Jurkat, Clone E6-1 (cell line): ENCODE measurements at regions not wholly inside any gene's neighbourhood (a gene's known extent, or its start where the extent isn't known, plus 50 kb on each side); places are given as distances from the start of the nearest gene placed in this dataset.
"Not testable (repeated sequence)": the region's sequence is repeated elsewhere in the genome, so short reads cannot be mapped to it uniquely, and the experiment has no call there.

Source experiments
- DNase-seq: peaks from one replicate; pipeline ENCODE4 v3.0.0-alpha.2; 2011; ENCODE audit warnings: low read depth, low spot score
- H3K4me3 ChIP-seq: 2 replicates; pipeline ENCODE4 v1.5.1; 2011; ENCODE audit warnings: mild to moderate bottlenecking, low read length, control low read depth, moderate library complexity

DNA sequence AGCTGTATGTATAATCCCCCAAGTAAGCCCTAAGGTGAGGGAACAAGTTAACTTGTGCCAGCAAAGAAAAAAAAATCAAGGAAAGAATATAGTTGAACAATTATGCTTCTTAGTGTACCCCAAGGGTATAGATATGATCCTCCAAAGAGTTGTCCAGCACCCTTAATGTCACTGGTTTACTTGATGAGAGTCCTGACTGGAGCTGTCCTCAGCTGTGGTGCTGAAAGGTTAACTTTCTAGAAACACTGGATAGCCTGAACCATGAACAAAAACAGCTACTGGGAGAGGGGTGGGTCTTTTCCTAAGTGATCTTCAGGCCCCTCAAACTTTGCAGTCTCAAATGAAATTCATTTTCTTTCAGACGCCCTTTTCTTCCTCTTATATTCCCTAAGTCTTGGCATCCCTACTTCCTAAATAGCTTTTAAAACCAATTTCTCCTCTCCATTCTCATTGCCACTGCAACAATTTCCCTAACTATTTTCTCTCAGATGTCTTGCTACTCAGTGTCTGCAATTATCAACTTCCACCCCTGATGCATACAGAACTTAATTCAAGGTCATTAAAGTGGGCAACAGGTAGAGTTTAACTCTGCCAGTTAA, 83.5 kb upstream of the PROKR2 start:
- DNase-seq = peak; percentile 27
- H3K4me3 ChIP-seq = no peak overlapping the region

DNA sequence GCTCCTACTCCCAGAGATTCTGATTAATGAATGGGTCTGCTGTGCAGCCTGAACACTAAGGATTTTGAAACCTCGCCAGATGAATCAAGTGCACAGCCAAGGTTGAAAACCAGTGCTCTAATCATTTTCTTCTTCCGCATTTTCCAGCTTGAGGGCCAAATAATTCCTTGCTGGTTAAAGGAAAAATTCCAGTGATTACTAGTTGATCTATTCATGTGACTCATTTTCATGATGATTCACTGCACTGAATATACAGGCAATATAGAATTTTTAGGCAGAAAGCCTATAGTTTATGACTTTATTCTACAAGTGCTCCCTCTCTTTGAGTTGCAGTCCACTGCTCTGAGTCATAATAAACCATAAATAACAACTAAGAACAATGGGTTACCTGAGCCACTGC, 80.6 kb upstream of the PROKR2 start:
- no peak for DNase-seq
- no peak overlapping the region for H3K4me3 ChIP-seq

DNA sequence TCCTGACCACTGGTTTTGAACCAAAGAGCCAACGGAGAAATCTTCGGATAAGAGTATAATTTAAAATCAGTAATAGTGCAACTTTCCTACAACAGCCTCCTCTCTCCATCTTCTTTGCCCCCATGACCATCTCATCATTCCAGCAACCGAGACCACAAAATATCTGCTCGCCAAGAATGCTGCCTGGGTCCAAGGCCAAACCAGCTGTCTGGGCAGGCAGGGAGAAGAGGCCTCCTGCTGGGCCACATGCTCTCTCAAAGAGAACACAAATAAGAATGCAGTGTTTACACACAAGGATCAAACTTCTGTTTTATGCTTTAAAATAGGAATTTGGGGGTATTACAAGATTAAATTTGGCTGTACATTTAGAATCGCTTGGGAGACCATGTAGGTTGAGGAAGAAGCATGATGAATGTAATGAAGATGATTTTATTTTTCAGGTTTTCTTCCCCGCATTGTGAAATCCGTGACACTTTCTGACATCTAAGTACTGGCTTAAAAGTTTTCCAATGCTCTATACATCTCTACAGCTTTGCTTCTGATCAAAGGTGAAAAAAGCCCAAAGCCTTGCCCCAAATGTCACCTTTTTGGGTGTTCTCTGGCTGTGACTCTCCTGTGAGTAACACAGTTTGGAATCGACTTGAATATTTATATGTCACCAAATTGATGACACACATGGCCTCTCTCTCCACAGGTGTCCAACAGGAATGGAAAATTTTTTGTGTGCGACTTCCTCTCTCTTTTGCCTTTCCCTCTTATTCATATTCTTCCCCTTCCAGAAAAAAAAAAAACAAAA, 79.4 kb upstream of the PROKR2 start:
- no peak for DNase-seq
- no peak overlapping the region for H3K4me3 ChIP-seq

DNA sequence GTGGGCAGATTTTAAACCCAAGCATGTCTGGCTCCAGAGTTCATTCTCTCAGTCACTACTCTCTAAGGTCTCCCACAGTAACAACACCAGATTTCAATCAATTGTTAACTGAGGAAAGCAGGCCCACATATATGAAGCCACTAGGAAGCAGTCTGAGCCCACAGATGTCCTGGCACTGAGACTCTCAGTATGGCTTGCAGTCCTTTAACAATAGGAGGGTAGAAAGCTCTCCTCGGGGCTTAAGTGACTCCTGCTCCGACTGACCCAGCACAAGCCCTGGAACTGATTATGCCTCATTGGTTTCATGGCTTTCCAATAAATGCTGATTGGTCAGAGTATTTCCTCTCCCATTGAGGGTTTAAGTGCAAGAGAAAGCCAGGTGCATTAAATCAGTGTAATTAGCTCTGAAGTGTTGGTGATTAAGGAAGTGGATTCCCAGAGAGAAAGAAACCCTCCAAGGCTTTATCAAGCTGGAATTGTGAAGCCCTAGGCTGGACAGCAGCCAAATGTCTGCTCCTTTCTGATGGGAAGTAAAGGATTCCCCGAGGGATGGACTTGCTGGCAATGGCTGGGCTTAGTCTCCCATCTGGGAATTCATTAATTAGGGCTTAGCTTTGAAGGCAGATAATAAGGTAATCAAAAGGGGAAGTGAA, 76.6 kb upstream of the PROKR2 start:
- no peak for DNase-seq
- no peak overlapping the region for H3K4me3 ChIP-seq

DNA sequence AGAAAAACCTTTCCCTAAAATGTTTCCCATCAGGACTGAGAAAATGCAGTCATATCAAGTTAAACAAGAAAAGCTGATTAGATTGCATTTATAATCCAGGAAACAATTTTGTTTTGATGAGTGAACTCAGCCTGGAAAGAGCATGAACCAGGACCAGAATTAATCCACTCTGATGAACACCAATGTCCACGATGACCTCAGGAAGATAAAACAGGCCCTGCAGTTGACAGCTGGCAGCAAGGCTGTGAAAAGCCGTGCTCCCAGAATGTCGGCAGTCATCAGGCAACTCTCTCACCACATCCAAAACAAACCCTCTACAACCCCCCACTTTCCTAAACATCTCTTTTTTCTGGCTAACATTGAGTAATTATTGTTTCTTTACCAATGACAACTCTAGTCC, 74.0 kb upstream of the PROKR2 start:
- no peak overlapping the region for H3K4me3 ChIP-seq

GRCh38 chr20:5386846-5387245, 70.1 kb upstream of the PROKR2 start:
- not testable (repeated sequence) for DNase-seq, H3K4me3 ChIP-seq

More for the DNA sequence above, 74.0 kb upstream of the PROKR2 start:
- no peak for DNase-seq

GRCh38 chr20:5381527-5381926, 64.8 kb upstream of the PROKR2 start:
- not testable (repeated sequence) for H3K4me3 ChIP-seq, DNase-seq

DNA sequence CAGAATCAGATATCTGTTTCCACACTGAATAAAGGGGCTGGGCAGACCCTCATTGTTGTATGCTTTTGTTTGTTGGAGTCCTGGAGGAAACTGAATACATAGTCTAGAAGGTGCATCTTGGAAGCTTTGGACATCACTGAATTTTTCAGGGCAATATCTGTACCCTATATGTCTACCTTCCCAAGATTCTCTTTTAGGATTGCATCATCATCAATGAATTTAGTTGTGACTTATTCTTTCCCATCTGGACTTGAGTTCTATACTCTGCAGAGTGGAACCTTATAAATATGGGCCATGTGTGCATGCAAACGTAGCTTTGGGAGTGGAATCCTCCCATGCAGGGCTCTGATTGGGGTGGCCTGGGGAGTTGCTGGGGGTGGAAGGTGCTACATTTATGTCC, 60.7 kb upstream of the PROKR2 start:
- H3K4me3 ChIP-seq = no peak overlapping the region
- no peak for DNase-seq

- DNase-seq = no peak
- H3K4me3 ChIP-seq = no peak overlapping the region
Measured at GRCh38 chr20:5376228-5376627, 59.5 kb upstream of the PROKR2 start.

GRCh38 chr20:5374171-5374570, 57.4 kb upstream of the PROKR2 start:
- DNase-seq = no peak
- no peak overlapping the region for H3K4me3 ChIP-seq

DNA sequence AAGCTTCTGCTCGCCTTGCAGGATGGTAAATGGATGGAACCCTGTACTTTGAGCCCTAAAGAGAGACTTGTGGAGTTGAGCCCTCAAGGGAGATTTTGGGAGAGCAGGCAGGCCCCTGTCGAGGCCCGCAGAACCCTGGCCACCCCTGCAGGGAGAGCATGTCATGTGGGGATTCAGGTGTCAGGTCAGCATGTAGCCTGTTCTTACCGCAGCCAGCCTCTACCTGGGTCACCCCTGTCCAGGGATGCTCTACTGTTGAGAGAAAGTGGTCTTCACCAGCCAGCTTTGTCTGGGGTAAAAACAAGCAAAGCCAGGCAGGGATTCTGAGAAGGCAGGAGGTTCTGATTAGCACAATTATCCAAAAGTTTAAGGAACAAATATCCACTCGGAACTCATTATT, 55.6 kb upstream of the PROKR2 start:
- DNase-seq = no peak
- H3K4me3 ChIP-seq = no peak overlapping the region

DNA sequence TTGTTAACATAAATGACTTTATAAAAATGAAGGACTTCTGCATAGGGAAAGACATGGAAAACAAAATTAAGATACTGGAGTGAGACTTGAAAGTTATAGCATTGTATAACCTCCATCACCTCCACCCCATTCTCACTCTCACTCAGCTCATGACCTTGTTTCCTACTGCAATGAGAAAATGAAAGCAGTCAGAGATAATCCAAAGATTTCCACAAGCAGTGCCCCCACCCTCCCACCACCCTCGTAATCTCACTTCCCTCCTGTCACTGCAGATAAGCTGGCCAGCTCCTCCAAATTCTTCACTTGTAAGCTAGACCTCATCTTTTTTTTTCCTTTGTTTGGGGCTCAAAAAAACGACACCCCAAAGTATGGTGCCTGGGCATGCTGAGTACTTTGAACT, 52.9 kb upstream of the PROKR2 start:
- no peak overlapping the region for H3K4me3 ChIP-seq
- no peak for DNase-seq
